NCI-H128 (cell line): ENCODE measurements at regions not wholly inside any gene's neighbourhood (a gene's known extent, or its start where the extent isn't known, plus 50 kb on each side); places are given as distances from the start of the nearest gene placed in this dataset.
"Not testable (repeated sequence)": the region's sequence is repeated elsewhere in the genome, so short reads cannot be mapped to it uniquely, and the experiment has no call there.

ENCODE experiments used
- DNase-seq: peaks from one replicate; lab custom pipeline; 2025; ENCODE audit not compliant: unreplicated experiment; lab: John Stamatoyannopoulos, UW

DNA sequence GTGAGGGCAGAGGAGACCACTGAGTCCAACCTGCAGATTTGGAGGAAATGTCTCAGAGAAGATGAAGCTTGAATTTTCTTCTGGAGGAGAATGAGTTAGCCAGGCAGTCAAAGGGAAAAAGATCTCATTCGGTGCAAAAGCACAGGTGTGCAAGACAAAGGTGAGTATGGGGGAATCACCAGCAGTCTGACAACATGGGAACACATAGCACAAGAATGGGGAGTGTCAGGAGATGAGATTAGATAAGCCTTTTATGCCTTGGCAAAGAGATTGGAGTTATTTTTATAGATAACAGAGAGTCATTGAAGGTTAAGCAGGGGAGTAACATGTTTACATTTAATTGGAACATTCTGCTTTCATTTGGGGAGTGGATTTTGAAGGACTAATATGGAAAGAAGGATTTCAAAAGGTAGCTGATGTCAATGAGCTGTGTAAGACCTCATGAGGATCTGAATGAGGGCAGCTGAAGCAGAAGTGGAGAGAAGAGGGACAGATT lies 171.3 kb upstream of the NTF3 start:
- DNase-seq, result no peak

DNA sequence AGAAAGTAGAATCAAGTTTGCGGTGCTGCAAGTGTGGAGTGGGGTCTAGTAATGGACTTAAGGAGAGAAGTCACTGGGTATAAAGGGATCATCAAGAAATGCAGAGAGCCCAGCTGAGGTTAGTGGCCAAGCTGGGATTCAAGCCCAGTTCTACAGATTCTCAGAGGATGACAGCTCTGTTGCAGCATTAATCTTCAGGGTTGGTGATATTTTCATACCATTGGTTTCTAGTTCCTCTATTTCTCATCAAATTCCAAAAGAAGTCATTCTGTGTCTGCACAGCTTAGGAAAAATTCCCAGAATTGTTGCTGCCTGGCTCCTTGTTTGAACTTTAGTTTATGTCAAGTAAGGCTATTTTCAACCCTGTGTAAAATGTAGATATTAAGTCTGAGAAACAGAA lies 169.5 kb upstream of the NTF3 start:
- no peak for DNase-seq

DNA sequence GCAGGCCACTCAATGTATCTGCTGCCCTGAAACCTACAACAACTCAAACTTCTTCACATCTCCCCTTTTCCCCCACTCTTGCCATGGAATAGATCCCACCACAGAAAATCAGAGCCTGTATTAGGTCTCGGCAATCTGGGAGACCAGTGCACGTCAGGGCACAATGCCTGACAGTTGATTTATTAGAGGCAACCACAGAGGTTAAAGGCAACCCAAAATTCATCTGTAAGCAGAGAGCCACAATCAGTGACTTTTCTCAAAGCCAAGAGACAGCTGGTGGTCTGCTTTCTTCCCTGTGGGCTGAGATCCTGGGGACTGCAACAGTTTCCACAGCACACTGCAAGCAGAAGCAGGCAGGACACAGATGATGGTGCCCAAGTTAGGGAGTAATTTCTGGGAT lies 169.0 kb upstream of the NTF3 start:
- no peak for DNase-seq

DNA sequence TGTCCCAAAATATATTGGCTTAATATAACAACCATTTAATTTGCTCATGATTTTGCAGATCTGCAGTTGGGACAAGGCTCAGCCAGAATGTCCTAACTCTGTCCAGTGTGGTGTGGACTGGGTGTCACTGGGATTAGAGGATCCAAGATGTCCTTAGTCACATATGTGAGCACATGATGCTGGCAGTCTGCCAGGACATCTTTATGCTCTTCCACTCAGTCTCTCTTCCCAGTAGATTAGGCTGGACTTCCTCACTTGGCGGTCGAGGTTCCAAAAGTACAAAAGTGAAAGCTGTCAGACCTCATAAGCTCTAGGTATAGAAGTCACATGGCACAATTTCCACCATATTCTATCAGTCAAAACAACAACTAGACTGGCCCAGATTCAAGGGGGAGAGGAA lies 167.9 kb upstream of the NTF3 start:
- DNase-seq, result no peak

DNA sequence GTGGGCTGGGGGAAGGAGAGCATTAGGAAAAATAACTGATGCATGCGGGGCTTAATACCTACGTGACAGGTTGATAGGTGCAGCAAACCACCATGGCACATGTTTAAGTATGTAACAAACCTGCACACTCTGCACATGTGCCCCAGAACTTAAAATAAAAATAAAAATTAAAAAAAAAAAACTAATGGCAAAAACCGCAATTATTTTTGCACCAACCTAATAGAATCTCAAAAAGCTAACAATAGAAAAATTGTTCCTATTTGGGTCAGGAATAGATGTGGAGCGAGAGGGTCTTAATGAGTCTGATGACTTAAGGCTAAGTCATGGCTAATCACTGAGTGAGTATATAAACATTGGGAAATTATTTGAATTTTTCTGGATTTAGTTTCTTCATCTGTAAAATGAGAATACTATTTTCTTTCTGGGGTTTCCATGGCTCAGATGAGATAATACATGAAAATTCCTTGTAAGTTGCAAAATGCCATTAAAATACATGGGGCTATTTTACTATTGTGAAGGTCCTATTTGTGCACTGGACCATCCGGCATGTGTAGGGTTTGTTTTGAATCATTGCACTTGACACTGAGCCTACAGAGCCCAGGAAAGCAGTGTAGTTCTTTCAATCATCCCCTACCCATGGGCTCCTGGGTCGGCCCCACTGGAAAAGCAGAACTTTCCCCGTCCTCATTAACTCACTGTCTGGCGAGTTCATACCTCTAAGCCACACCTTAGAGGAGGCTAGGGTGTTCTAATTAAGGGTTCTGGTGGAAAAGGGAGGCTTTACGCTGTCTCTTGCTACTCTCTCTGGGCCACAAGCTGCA lies 164.1 kb upstream of the NTF3 start:
- no peak for DNase-seq

DNA sequence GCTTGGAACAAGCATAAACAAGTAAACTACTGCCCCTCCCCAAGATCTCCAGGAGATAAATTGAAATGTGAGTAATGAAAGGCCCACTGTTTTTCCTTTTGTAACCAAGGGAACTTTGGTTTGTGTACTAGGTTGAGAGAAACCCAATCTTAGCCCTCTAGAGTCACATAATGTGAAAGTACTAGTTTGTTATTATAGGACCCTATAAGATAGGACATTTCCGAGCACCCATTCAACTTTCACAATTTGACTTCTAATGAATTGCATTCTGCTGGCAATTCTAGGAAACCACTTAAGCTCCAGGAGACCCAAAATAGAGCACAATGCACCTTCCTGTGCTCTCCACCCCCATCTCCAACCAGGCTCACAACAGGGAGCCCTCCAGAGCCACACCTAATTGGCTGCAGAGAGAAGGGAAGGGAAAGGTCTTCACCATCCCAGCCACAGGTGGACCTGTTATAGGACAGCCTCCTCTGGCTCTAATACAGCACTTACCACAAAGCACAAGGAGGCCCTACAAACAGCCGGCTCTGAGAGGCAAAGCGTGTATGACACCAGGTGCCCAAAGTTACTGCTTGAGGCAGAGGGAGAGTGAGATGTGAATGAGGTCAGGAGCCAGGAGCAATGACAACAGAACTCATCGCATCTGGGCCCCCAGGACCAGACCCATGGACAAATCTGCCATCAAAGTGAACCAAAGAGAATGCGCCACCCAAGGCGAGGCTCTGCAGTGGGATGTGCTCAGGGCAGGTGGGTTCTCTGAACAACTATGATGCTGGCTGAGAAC lies 163.3 kb upstream of the NTF3 start:
- no peak for DNase-seq

DNA sequence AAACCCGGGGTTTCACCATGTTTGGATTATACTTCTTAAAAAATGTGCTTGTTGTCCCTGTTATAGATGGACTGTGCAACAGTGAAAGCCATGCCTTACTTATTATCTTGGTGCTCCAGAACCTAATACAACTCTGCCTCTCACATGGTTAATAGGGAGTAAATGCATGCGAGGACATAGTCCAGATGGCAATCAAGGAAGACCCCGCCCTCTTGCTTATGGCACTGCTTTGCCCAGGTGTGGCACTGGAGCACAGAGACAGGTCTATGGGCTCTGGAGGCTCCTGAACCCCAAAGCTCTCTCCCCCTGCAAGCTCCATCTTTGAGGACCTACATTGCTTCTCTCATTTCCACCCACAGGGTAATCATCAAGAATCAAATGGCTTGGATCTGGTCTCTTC lies 162.1 kb upstream of the NTF3 start:
- DNase-seq, result no peak

DNA sequence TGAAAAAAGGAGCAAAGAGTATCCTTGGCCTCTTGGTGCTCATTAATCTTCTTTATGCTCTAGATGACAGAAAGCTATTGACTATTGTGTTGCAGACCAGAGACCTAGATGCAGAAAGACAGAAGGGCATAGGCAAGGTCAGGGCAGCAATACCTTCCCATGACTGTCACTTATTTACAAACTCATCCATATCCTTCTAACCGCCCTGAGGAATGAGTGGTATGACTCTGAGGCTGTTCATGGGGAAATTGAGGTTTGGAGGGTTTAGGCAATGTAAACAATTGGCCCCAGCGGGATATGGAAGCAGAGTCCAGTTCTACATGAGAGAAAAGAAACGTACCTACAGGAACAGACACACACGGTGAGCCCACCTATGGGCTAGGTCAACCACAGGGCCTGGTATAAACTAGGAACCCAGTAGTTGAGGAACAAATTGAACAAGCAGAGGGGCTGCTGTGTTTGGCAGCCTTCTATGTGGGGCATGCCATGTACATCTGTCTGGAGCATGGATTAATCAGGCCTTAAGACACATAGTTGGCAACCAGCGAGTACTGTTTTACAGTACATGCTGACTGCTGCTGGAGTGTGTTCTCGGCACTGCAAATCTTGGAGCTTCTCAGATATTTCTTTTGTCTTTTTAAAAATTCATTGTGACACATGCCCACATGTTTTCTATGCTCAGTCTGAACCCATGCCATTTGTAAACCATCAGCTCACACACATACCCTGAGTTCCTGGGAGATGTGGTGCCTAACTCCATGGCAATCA lies 159.7 kb upstream of the NTF3 start:
- no peak for DNase-seq

DNA sequence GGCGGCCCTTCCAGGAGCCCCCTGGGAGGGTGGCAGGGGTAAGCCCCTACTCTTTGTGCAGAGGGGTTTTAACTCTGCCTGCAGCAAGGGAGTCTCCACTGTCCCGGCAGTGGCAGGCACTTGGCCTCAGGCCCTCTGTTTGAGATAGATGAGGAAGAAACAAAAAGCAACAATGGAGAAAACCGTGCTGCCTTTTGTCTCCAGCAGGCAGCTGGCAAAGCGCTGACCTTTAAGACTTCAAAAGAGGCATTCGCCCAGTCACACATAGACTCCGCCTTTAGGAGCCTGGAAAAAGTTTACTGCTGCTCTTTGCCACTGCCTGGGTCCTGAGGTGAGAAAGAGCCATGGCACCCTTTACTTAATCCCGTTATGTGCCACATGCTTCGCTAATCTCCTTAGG lies 158.2 kb upstream of the NTF3 start:
- DNase-seq, result no peak

DNA sequence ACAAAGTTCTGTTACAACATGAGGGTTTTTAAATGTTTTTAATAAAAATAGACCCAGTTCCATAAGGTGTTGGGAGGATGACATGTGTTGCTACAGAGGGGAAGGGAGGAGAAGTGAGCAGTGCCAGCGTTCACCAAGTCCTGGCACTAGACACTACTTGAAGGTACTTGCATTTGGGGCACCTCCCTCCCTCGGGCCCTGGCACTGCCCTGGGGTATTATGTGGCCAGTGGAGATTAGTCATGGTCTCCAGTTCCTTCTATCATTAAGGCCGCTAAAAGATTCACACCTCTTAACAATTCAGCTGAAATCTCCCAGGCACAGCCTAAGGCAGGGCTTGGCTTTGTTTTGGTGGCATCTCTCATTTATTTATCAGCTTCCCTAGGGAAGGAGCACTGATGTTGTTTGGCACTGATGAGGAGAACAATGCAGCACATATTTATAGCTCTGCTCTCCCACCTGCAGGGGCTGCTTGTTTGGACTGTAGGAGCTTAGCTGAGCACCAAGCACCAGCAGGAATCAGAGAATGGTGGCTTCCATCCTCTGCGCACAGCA lies 155.5 kb upstream of the NTF3 start:
- no peak for DNase-seq

DNA sequence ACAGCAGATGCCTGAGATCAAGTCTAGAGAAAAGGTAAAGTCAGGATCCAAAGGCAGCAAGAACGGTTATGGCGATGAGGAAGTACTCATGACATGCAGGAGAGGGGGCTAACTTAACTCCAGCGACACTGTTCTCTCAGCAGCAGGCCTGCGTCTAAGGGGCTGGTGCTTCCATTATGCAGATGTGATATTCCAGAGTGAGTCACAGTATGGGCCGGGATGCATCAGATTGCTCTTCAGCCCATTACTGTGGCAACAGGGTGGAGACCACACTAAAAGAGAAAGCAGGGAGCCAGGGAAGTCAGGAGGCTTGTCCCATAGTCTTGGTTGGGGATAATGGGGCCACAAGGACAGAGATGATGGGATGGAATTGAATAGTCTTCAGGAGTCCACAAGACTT lies 151.8 kb upstream of the NTF3 start:
- DNase-seq, result no peak

DNA sequence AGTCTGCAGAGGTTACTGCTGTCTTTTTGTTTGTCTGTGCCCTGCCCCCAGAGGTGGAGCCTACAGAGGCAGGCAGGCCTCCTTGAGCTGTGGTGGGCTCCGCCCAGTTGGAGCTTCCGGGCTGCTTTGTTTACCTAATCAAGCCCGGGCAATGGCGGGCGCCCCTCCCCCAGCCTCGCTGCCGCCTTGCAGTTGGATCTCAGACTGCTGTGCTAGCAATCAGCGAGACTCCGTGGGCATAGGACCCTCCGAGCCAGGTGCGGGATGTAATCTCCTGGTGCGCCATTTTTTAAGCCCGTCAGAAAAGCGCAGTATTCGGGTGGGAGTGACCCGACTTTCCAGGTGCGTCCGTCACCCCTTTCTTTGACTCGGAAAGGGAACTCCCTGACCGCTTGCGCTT lies 141.5 kb upstream of the NTF3 start:
- not testable (repeated sequence) for DNase-seq

DNA sequence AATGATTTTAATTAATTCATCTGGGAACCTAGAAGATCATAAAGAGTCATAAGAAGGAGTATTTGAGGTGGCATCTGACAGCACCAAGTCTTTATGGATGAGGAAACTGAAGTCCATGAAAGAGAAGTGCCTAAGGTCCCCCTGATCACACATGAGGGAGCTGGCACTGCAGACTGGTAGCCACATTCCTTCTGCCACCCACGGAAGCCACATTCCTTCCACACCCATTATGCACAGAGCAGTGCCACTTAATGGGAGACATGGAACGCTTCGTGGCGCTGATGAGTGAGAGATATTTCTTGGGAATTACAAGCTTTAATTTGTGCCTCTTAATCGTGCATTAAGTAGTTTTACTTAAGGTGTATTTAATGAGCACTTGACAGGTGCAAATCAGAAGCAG lies 139.3 kb upstream of the NTF3 start:
- no peak for DNase-seq

DNA sequence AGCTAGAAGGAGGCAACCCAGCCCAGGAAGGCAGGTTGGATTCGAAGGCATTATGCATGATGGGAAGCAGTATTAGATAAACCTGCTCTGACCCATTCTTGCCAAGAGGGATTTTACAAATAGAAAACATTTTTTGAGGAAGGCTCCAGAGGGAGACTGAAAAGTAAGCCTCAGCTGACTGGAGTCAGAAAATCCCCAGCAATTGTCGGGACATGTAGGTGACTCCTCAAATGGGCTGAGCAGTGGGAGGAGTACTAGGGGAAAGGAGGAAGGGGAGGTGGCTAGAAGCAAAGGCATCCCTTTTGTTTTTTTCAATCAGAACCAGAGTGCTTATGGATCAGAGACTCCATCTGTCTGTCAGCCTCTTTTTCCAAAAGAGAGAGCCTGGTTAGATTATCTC lies 138.1 kb upstream of the NTF3 start:
- DNase-seq, result no peak

DNA sequence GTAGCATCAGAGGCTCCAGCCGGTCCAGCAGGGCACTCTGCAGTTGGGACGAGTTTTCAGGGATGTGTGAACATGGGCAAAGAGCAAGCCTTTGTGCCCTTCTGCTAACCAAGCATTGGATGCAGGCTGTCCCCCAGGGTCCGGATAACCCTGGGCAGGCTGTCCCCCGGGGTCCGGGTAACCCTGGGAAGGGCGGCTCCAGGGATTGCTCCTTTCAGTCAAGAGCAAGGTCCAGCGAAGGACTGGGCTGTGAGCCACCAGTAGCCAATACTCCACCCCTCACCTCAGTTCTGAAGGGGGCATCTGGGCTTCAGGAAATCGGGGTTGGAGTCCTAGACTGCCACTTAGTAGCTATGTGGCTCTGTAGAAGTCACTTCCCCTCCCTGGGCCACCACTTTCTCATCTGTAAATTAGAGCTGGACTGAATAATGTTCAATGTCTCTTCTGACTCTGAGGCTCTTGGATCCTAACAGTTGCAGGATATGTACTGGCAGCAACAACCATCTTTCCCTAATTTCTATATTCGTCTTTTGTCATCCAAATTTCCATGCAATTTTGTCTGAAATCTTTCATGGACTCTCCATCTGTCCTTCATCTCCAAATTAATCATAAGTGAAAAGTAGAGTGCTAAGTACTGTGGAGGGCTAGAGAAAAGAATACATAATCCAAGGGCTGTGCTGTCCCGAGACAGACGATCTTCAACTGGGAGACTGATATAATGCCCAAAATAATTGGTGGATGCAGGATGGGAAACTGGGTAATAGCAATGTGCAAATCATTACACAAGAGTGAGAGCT lies 137.4 kb upstream of the NTF3 start:
- DNase-seq, result no peak

DNA sequence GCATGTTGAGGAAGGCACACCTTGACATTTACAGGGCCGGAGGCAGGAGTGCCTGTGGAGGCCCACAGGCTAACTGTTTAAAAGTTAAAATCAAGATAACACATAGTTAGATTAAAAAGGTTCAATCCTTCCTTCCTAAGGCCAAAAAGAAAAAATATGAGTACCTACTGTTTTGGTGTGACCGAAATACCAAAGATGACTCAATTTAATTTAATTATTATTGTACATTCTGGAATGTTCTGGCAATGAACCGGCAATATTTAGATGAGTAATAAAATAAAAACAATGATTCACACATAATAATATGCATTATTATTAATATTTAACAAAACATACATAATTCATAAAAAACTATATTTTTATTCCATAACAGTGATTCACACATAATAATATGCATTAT lies 136.8 kb upstream of the NTF3 start:
- DNase-seq, result no peak

DNA sequence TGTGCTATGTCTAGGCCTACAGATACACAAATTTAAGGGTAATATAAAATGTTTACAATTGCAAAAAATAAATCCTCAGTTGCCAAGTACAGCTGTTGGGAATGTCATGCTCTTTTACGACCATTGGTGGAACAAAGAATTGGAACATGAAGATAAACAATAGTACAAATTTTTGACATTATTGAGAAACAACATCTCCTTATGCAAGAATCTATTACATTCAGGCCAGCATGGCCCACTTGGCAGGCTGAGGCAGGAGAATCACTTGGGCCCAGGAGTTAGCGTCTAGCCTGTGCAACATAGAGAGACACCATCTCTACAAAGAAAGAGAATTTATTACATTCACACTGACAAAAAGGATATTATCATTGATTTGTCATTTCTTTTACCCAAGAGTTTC lies 135.9 kb upstream of the NTF3 start:
- DNase-seq, result no peak

DNA sequence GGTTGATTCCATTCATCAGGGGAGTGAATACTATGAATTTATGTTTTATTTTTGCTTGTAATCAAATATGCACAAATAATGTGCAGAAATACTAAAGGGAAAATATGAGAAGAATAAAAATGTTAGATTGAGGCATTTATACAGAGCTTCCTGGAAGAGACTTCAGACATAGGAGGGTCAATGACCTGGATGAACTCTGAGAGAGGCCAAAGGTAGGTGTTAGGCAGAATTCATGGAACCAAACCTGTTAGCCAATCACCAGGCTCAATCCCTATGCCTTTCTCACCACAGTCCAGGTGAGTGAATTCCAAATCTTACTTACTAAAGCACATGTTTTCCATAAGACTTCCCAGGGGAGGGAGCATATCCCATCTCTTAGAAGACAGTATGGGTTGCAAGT lies 130.4 kb upstream of the NTF3 start:
- no peak for DNase-seq

DNA sequence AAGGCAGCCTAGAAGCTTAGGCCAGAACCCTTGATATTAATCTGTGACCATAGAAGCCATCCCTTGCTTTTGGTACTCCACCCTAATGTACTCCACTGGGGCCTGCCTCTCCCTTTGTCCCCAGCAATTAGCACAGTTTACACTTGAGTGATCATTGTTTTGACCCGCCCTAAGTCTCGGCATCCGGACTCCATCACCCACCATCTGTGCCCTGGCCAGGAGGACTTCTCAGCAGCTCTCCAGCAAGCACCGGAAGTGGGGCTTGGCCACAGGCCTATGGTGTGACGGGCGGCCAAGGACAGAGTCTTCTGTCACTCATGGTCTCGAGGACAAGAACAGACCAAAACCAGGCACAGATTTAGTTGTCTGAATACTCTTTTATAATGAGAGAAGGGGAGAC lies 126.5 kb upstream of the NTF3 start:
- DNase-seq, result no peak

DNA sequence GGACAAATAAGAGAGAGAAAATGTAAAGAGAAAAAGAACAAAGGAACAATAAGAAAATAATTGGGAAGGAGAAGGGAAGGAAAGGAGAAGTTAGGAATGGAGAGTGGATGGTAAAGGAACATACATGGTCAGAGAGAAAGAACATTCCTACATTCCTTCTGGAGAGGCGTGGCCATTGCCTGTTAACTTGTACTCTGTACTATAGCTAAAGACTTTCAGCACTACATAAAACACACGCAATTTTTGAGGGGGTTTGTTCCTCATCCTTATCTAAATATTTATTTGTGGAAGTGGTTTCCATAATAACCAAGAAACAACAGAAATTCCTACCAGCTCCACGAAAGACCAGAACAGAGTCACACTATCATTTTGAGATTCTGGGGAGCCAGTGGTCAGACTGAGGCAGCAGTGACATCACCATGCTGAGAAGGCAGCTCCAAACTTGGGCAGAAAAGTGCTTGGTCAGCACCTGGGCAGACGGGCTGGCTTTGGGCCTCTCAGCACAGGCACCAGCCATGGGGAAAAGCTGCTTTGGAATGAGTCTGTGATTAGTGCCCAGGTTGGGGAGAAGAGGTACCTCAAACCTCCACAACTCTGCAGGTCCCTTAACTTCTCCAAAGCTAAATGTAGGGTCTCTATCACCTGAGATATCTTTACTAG lies 125.9 kb upstream of the NTF3 start:
- DNase-seq, result no peak
